NB4 (cell line): ENCODE measurements at regions not wholly inside any gene's neighbourhood (a gene's known extent, or its start where the extent isn't known, plus 50 kb on each side); places are given as distances from the start of the nearest gene placed in this dataset.

Experiments
- DNase-seq: peaks from one replicate; pipeline ENCODE4 v3.0.0; 2010; ENCODE audit warnings: low read depth
- H3K4me3 ChIP-seq: one replicate; pipeline ENCODE4 v1.5.1; 2011; ENCODE audit warnings: mild to moderate bottlenecking, low read depth, low read length, moderate library complexity
- MYC ChIP-seq: IDR thresholded peaks from 2 replicates; pipeline ENCODE4 v1.6.1; 2011; ENCODE audit warnings: low read depth, low read length
- POLR2A ChIP-seq: IDR thresholded peaks from 2 replicates; pipeline ENCODE4 v1.6.1; 2011; ENCODE audit warnings: mild to moderate bottlenecking; ENCODE audit not compliant: insufficient read length; ENCODE audit errors: extremely low read depth
- TF ChIP-seq, protein P1 (sequence below): IDR thresholded peaks from one replicate; pipeline ENCODE4 v1.5.1; 2012; ENCODE audit warnings: low read depth, low read length
- TF ChIP-seq, protein P2 (sequence below): IDR thresholded peaks from 2 replicates; pipeline ENCODE4 v1.6.1; 2011; ENCODE audit warnings: low read depth, low read length

DNA sequence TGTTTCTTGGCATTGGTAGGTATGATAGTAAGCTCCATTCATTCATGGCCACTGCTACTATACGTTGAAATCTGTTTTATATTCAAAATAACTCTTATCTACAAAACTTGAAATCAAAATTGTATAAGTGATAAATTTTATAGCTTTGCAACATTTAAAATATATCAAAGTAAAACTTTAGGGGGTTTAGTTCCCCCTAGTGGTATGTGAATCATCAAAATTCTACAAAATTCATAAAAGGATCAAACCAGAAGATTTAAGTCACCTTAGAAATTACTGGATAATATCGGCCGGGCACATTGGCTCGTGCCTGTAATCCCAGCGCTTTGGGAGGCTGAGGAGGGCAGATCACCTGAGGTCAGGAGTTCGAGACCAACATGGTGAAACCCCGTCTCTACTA lies 243.0 kb upstream of the CDH18 start:
- TF ChIP-seq POLR2A (no peak), MYC (no peak)
- TF ChIP-seq, protein P1, sequence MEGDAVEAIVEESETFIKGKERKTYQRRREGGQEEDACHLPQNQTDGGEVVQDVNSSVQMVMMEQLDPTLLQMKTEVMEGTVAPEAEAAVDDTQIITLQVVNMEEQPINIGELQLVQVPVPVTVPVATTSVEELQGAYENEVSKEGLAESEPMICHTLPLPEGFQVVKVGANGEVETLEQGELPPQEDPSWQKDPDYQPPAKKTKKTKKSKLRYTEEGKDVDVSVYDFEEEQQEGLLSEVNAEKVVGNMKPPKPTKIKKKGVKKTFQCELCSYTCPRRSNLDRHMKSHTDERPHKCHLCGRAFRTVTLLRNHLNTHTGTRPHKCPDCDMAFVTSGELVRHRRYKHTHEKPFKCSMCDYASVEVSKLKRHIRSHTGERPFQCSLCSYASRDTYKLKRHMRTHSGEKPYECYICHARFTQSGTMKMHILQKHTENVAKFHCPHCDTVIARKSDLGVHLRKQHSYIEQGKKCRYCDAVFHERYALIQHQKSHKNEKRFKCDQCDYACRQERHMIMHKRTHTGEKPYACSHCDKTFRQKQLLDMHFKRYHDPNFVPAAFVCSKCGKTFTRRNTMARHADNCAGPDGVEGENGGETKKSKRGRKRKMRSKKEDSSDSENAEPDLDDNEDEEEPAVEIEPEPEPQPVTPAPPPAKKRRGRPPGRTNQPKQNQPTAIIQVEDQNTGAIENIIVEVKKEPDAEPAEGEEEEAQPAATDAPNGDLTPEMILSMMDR = no peak
- TF ChIP-seq, protein P2, sequence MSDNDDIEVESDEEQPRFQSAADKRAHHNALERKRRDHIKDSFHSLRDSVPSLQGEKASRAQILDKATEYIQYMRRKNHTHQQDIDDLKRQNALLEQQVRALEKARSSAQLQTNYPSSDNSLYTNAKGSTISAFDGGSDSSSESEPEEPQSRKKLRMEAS = no peak
- DNase-seq = no peak

DNA sequence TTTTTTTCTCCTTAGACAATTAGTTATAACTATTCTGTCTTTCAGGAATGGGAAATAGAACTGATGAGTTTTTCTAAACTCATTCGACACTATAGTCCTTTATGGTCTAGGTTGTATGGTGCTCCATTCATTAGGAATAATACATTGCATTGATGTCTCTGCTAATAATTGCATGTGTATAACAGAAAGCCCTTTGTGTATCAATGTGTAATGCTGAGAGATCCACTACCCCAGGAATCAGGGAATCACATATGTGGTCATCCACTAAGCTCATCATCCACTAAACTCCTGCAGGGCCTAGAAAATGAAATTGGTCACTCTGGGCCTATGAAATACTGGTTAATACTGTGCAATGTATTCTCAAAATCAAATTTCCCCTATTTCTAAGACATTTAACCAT lies 242.0 kb upstream of the CDH18 start:
- no peak for DNase-seq
- TF ChIP-seq, protein P1 = no peak
- TF ChIP-seq MYC (no peak), POLR2A (no peak)
- TF ChIP-seq, protein P2 = no peak
- no peak overlapping the region for H3K4me3 ChIP-seq

More for the DNA sequence above, 243.0 kb upstream of the CDH18 start:
- no peak overlapping the region for H3K4me3 ChIP-seq

DNA sequence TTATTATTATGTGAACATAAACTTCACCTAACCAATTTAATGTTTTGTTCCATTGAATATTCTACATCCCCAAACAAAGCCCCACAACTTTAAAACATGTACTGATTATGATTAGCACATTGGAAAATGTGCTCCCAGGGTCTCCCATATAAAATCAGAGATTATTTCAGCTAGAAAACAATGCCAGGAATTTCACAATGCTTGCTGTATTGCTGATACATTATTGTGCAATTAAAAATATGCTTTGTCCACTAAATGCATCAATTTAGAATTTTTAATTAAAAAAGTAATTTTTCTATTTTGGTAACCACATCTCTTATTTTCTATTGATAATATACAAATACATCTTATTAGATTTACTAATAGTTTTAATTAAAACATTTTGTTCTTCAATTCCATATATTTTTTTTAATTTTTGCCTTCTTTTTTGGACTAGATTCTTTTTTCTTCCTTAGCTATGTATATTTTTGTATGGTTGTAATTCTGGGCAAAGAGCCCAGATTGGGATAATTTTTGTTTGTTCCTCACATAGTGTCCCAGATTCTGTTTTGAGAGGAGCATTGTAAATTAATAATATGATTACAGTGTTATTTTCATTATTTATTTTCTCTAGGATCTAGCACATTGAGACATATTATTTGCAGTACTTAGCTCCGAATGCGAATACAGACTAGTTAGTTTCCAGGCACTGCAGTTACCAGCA lies 241.5 kb upstream of the CDH18 start:
- no peak overlapping the region for H3K4me3 ChIP-seq
- DNase-seq = no peak
- TF ChIP-seq MYC (no peak), POLR2A (no peak)
- TF ChIP-seq, protein P2 = no peak
- TF ChIP-seq, protein P1 = no peak

DNA sequence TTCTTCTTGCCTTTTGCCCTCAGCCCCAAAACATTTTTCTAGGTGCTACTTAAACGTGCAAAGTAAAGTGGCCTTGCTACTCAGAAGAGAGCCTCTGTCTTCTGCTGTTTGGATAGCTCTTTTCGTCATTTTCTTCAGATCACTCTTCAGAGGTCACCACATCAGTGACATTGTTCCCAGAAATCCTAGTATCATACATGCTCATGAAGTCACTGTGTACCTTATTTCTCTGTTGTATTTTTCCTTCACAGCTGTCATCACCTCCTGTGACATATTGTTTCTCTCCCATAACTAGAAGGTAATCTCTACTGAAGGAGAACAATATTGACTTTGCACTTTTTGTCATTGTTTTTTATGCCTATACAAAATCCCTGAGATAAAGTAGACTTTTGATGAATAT lies 237.0 kb upstream of the CDH18 start:
- no peak for DNase-seq
- TF ChIP-seq, protein P2 = no peak
- no peak for TF ChIP-seq MYC
- TF ChIP-seq POLR2A = no peak
- TF ChIP-seq, protein P1 = no peak
- H3K4me3 ChIP-seq = no peak overlapping the region

DNA sequence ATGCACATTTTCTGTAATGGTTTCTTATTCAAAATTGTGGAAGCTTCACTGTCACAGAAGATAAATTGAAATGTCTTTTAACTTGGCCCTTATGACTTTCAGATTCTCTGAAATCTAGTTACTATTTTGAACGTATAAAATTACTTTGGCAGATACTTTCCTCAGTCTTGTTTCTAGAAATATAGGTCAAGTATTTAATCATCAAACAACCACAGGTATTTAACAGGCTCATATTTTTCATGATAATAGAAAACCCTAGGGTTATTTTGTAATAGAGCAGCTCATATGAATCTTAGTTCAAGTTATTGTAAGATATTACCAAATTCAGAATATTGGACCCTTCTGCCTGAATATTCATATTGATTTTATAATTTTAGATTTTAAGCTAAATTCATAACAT lies 236.0 kb upstream of the CDH18 start:
- no peak for TF ChIP-seq POLR2A
- TF ChIP-seq MYC = no peak
- TF ChIP-seq, protein P2 = no peak
- TF ChIP-seq, protein P1 = no peak

DNA sequence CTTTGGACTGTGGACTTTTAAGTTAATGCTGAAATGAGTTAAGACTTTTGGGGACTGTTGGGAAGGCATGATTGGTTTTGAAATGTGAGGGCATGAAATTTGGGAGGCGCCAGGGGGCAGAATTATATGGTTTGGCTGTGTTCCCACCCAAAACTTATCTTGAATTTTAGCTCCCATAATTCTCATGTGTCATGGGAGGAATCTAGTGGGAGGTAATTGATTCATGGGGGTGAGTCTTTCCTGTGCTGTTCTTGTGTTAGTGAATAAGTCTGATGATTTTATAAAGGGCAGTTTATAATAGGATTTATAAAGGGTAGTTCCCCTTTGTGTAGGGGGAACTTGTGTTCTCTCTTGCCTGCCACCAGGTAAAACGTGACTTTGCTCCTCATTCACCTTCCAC lies 235.5 kb upstream of the CDH18 start:
- H3K4me3 ChIP-seq = no peak overlapping the region
- TF ChIP-seq, protein P1 = no peak
- TF ChIP-seq MYC (no peak), POLR2A (no peak)
- TF ChIP-seq, protein P2 = no peak
- DNase-seq = no peak

More for the DNA sequence above, 236.0 kb upstream of the CDH18 start:
- no peak overlapping the region for H3K4me3 ChIP-seq
- no peak for DNase-seq
